ENCODE measurements at regions not wholly inside any gene's neighbourhood (a gene's known extent, or its start where the extent isn't known, plus 50 kb on each side); places are given as distances from the start of the nearest gene placed in this dataset.

GRCh38 chr20:60086821-60087562 is 128.8 kb downstream of the CDH26 start:
- no peak for TF ChIP-seq POLR2A (IDR thresholded peaks at IDR 0.05)
- TF ChIP-seq EP300 (IDR thresholded peaks at IDR 0.05), result no peak
- TF ChIP-seq CTCF (IDR thresholded peaks at IDR 0.05), result no peak
- TF ChIP-seq POLR2AphosphoS5 (IDR thresholded peaks at IDR 0.05), result no peak
- Histone ChIP-seq H3K4me1 (peaks cover 0 to 4% (median 0%) of the 10 kb centered on the region in 4 donors), H3K9me3 (peaks cover 0 to 6% (median 2%) of the 10 kb centered on the region in 4 donors), H3K27me3 (peaks cover 0 to 54% (median 21%) of the 10 kb centered on the region in 3 donors), H3K36me3 (no peaks in the 10 kb centered on the region), H3K27ac (no peak overlapping the region), H3K4me3 (peak overlapping the region in 2 of 4 donors; percentile 20 to 25)
- 27 to 64% (median 29%) methylated on average over 23 to 30 of the region's 30 CpGs for WGBS, 5 donors
- intact Hi-C loops (cut with DNase I; ENCODE audit: low total_unique reads), result no loop called here
- no peak for DNase-seq

- no peak overlapping the region for H3K27ac ChIP-seq
- H3K36me3 ChIP-seq, result no peaks in the 10 kb centered on the region
- intact Hi-C loops (cut with DNase I; ENCODE audit: low total_unique reads), result no loop called here
- DNase-seq, result no peak
- no peak for TF ChIP-seq POLR2A (IDR thresholded peaks at IDR 0.05)
- peaks cover 0 to 7% (median 3%) of the 10 kb centered on the region in 4 donors for H3K9me3 ChIP-seq
- peaks cover 0 to 4% (median 0%) of the 10 kb centered on the region in 4 donors for H3K4me1 ChIP-seq
- H3K27me3 ChIP-seq, result peaks cover 0 to 54% (median 21%) of the 10 kb centered on the region in 3 donors
- WGBS, 5 donors, result 3 to 40% (median 4%) methylated on average over 9 to 60 of the region's 60 CpGs
- peak overlapping the region in 2 of 4 donors; percentile 20 to 25 for H3K4me3 ChIP-seq
Observed at GRCh38 chr20:60087563-60088105, 129.4 kb downstream of the CDH26 start.

GRCh38 chr20:60088236-60088635 is 130.0 kb downstream of the CDH26 start:
- Histone ChIP-seq H3K9me3 (peaks cover 0 to 11% (median 7%) of the 10 kb centered on the region in 4 donors), H3K27ac (no peak overlapping the region), H3K4me1 (peaks cover 0 to 4% (median 0%) of the 10 kb centered on the region in 4 donors), H3K4me3 (no peak overlapping the region), H3K27me3 (peaks cover 0 to 55% (median 21%) of the 10 kb centered on the region in 3 donors), H3K36me3 (no peaks in the 10 kb centered on the region)
- no peak for DNase-seq
- intact Hi-C loops (cut with DNase I; ENCODE audit: low total_unique reads), result no loop called here
- WGBS, 5 donors, result 86 to 97% (median 94%) methylated on average over 10 of the region's 10 CpGs
- TF ChIP-seq EP300 (IDR thresholded peaks at IDR 0.05) (no peak), POLR2AphosphoS5 (IDR thresholded peaks at IDR 0.05) (no peak), CTCF (IDR thresholded peaks at IDR 0.05) (no peak), POLR2A (IDR thresholded peaks at IDR 0.05) (no peak)

GRCh38 chr20:60090631-60091030 is 132.4 kb downstream of the CDH26 start:
- TF ChIP-seq POLR2AphosphoS5 (IDR thresholded peaks at IDR 0.05) (no peak), EP300 (IDR thresholded peaks at IDR 0.05) (no peak), POLR2A (IDR thresholded peaks at IDR 0.05) (no peak), CTCF (IDR thresholded peaks at IDR 0.05) (no peak)
- 48 to 74% (median 52%) methylated on average over 4 of the region's 4 CpGs for WGBS, 5 donors
- H3K27ac ChIP-seq, result no peak overlapping the region
- DNase-seq, result no peak
- H3K4me3 ChIP-seq, result no peak overlapping the region
- no peaks in the 10 kb centered on the region for H3K36me3 ChIP-seq
- peaks cover 0 to 58% (median 21%) of the 10 kb centered on the region in 3 donors for H3K27me3 ChIP-seq
- intact Hi-C loops (cut with DNase I; ENCODE audit: low total_unique reads), result no loop called here
- peaks cover 0 to 18% (median 11%) of the 10 kb centered on the region in 4 donors for H3K9me3 ChIP-seq
- peaks cover 0 to 4% (median 0%) of the 10 kb centered on the region in 4 donors for H3K4me1 ChIP-seq

Measured in stomach (tissue), 8 donors.